ENCODE measurements at regions not wholly inside any gene's neighbourhood (a gene's known extent, or its start where the extent isn't known, plus 50 kb on each side); places are given as distances from the start of the nearest gene placed in this dataset.

DNA sequence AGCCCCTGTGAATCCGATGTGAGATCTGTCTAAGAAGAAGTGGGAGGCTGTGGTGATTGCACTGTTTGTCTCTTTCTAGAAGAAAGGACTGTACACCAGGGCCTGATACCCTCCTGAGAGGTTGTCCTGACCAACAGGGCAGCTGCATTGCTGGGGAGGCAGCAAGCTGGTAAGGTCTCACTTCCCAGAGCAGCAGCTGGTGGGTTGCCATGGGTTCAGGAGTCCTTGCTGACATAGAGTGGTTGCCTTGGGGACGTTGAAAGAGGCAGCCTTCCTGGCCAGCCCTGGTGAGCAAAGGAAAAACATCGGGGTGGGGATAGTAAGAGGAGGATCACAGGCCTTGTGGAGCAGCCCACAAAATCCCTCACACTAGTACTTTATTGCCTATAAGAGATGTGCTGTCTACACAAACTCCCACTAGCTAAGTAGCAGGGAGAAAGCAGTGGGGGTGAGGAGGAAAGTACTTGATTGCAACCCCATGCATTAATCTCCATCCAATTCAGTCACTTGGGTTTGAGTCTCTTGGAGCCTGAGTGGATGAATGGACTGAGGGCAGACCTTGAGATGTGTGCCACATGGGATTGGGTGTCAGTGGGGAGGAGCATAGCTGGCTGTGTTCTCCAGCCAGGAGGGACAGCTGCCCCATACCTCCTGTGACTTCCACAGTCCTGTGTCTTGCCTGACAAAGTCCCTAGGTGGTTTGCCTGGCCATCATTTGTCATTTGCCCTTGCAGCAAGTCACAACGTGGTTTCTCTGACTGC lies 143.8 kb upstream of the RPL38 start:
- DNase-seq (ENCODE audit: low read depth in 4 of 4, low spot score in 3 of 4): no peak

DNA sequence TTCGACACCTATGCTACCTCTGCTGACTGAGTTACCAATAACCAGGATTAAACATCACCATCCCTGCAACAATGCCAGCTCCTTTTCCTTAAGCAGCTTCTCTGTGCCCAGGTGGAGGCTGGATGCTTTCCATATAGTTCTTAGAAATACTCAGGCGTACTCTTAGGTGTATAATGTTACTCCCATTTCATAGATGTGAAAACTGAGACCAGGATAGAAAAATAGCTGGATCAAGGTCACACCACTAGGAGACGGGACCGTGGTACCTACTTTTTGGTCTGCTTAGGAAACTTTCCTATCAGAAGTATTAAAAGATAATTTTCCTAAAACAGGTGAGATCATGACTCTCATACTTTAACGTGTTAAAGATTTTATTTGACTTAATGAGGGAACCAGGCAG lies 141.7 kb upstream of the RPL38 start:
- DNase-seq (ENCODE audit: low read depth in 4 of 4, low spot score in 3 of 4): no peak

- DNase-seq (ENCODE audit: low read depth in 4 of 4, low spot score in 3 of 4): no peak
Observed at GRCh38 chr17:74062234-74062633, 141.2 kb upstream of the RPL38 start.

- DNase-seq (ENCODE audit: low read depth in 4 of 4, low spot score in 3 of 4): no peak
Observed at GRCh38 chr17:74063439-74063838, 140.0 kb upstream of the RPL38 start.

- DNase-seq (ENCODE audit: low read depth in 4 of 4, low spot score in 3 of 4): no peak
Observed at GRCh38 chr17:74070374-74070773, 133.1 kb upstream of the RPL38 start.

- no peak for DNase-seq (ENCODE audit: low read depth in 4 of 4, low spot score in 3 of 4)
Observed at GRCh38 chr17:74070998-74071679, 132.3 kb upstream of the RPL38 start.

DNA sequence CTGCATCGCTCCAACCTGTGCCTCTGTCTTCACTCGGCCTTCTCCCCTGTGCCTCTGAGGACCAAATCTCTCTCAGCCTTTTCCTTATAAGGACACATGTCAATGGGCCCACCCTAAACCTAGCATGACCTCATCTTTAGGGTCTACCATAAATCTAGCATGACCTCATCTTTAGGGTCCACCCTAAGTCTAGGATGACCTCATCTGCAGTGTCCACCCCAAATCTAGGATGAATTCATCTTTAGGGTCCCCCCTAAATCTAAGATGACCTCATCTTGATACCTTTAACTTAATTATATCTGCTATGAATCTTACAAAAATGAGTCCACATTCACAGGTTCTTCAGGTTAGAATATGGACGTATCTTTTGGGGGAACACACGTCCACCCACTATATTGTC lies 131.1 kb upstream of the RPL38 start:
- DNase-seq (ENCODE audit: low read depth in 4 of 4, low spot score in 3 of 4): no peak

- DNase-seq (ENCODE audit: low read depth in 4 of 4, low spot score in 3 of 4): no peak
Observed at GRCh38 chr17:74076446-74076845, 127.0 kb upstream of the RPL38 start.

GRCh38 chr17:74077231-74077630 lies 126.2 kb upstream of the RPL38 start:
- DNase-seq (ENCODE audit: low read depth in 4 of 4, low spot score in 3 of 4): no peak

GRCh38 chr17:74078363-74078941 lies 125.0 kb upstream of the RPL38 start:
- no peak for DNase-seq (ENCODE audit: low read depth in 4 of 4, low spot score in 3 of 4)

DNA sequence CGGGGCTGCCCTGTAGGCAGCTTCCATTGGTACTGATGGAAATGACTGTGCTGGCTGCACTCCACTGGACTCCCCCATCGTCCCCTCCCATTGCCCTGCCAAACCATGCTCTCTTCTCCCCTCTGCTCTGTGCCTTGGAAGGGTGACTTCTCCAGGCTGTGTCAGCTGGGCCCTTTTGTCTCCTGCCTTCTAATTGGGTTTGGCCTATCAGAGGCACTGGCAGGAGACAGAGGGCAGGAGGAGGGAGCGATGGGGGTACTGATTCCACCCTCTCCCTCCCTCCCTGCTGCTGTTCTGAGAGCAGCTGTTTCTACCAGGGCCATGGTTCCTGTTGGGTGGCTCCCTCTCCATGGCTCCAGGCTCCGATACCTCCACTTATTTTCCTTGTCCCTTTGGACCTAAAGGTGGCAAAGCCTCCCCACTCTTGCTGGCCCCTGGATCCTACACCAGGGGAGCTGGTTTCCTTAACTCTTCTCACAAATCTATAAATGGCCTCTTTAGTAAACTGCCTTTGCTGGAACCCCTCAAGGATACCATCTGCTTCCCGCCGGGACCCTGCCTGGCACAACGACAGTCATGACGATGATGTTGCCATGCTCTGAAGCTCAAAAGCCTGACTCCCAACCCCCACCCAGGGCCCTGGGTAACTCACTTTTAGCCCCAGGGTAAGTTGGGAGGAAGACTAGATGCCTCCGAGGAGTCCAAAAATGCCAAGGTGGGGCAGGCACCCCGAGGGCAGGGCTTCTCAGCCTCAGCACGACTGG lies 123.8 kb upstream of the RPL38 start:
- no peak for DNase-seq (ENCODE audit: low read depth in 4 of 4, low spot score in 3 of 4)

DNA sequence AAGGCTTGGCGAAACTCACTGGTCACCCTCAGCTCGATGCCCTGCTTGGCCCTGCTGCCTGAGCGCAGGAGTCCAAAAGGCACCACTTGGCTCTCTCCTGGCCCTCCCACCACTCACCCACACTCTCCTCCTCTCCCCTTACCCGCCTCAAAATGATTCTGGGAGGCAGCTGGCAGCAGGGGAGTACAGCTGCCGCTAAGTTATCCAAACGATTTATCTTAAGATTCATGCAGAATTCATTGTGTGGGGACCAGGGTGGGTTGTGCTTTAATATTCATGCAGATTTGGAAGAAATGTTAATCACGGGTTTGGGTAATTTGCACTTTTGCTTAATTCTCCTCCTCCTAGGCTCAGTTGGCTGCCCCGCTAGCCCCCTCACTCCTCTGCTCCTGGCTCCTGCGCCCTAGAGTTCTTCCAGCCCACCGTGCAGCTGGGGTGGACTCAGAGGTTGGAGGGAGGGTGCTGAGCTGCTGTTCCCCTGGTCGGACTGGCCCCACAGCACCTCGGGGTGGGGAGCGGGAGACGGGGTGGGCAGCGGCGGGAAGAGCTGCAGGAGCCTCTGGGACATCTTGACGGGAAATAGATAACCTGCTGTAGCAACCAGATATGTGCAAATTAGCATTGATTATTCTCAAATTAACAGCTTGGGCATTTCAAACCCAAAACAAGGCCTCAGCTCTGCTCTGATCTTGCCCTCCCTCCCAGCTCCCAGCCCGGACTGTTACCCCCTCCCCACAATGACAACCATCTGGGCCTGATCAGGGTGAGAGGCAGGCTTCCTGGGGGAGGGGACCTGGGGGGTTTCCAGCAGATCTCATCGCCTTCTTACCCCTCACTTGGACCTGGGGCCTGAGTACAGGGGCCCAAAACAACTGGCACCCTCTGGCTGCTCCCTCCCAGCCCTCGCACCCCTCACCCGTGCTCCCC lies 122.6 kb upstream of the RPL38 start:
- DNase-seq (ENCODE audit: low read depth in 4 of 4, low spot score in 3 of 4): no peak

DNA sequence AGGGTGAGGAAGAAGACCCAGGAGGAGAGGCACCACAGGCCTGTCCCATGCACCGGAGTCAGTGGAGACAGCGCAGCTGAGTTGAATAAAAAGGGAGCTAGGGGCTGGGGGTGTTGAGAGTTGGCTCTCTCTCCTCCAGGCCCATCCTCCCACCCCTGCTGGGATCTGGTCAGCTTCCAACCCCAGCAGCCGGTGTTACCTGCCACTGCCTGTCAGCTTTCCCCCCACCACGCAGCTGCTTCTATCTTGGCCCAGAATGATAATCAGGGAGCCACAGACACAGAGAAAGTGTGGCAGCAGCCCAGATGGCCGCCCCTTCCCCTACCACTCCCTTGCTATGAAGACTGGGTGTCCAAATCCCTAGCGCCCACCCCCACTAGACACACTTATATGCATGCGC lies 120.6 kb upstream of the RPL38 start:
- DNase-seq (ENCODE audit: low read depth in 4 of 4, low spot score in 3 of 4): no peak

GRCh38 chr17:74083321-74083720 lies 120.2 kb upstream of the RPL38 start:
- no peak for DNase-seq (ENCODE audit: low read depth in 4 of 4, low spot score in 3 of 4)

GRCh38 chr17:74085434-74085833 lies 118.0 kb upstream of the RPL38 start:
- DNase-seq (ENCODE audit: low read depth in 4 of 4, low spot score in 3 of 4): no peak

DNA sequence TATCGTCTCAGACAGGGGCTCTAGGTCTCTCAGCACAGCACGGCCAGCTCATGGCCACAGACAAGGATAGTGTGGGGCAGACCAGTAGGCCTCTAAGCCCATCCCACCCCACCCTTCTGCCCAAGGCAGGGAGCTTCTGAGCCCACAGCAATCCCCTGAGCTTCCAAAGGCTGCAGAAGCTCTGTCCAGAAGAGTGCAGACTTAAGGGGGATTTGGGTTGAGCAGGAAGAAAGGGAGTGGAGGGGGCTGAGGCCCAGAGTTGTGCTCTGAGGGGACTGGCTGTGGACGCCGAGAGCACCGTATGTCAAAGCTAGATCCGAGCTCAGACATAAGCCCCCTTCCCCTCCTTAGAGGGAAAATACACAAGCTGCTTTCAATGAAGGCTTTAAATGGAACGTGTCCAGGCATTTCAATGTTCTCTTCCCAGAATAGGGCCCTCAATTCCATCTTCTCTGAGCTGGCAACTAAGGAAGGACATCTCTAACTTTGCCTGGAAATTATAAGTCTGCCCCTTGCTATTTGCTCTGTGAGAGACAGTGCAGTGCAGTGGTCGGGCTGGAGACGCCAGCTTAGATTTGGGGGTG lies 116.4 kb upstream of the RPL38 start:
- no peak for DNase-seq (ENCODE audit: low read depth in 4 of 4, low spot score in 3 of 4)

DNA sequence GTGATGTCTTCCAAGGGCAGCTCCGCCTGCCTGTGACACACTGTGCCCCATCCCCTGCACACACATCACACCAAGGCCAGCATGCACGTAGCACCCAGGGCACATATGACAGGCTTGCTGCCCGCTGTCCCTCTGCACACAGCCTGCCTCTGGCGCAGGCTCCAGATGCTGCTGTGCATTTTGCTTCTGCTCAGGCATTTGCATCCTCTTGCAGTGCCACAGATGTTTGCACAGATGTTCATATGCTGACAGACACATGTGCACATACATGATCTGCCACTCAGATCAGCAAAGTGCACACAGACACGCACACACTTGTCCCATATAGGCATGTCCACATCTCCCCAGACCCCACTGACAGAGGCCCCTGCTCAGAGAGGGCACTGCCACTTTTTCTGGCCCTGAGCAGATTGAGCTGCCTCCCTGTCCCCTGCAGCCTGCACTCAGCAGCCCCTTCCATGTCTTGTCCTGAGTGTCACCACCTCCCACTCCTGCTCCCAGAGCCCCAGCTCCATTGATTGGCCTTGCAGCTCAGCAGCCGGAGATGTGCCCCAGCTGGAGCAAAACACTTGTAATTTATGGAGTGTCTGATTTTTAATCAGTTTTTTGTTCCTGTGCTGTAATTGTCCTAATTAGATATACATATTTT lies 115.1 kb upstream of the RPL38 start:
- DNase-seq (ENCODE audit: low read depth in 4 of 4, low spot score in 3 of 4): no peak

DNA sequence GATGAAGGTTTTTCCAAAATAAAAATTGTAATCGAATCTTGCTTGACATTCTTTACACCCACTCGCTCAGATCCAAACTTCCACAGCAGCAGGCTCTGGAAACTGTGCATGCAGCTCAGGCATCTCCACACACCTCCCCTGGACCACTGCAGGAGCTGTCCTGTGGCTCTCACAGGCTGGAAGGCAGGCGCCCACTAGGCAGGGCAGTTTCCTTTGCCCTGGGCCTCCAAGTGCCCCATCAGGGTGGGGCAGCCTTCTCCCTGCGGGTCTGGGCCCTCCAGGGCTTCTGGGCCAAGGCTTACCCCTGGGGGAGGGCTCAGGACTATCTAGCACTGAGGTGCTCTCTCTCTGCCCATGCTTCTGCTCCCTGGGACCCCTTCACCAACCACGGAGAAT lies 114.5 kb upstream of the RPL38 start:
- no peak for DNase-seq (ENCODE audit: low read depth in 4 of 4, low spot score in 3 of 4)

GRCh38 chr17:74089380-74089779 lies 114.1 kb upstream of the RPL38 start:
- no peak for DNase-seq (ENCODE audit: low read depth in 4 of 4, low spot score in 3 of 4)

All from right renal pelvis (tissue), 4 donors.